ENCODE measurements at regions not wholly inside any gene's neighbourhood (a gene's known extent, or its start where the extent isn't known, plus 50 kb on each side); places are given as distances from the start of the nearest gene placed in this dataset.
"Not testable (repeated sequence)": the region's sequence is repeated elsewhere in the genome, so short reads cannot be mapped to it uniquely, and the experiment has no call there.

- DNase-seq = no peak
Measured at GRCh38 chr4:42824278-42824977, 68.1 kb upstream of the GRXCR1 start.

DNA sequence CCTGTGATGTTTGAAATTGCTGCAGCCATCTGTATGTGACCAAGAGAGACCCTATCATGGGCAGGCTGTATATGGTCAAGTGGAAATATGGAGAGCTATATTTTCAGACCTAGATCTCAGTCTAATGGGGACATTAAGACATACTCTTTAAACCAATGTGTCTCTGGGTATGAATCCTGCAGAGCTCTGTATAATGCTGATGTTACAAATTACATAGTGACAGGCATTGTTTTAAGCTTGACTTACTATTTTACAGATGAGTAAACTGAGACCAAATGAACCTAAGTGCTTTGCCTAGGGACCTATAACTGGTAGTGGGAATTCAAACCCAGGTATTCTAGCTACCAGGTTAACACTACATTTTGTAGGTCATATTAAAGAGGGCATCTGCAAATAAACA, 71.3 kb upstream of the GRXCR1 start:
- no peak for DNase-seq

DNA sequence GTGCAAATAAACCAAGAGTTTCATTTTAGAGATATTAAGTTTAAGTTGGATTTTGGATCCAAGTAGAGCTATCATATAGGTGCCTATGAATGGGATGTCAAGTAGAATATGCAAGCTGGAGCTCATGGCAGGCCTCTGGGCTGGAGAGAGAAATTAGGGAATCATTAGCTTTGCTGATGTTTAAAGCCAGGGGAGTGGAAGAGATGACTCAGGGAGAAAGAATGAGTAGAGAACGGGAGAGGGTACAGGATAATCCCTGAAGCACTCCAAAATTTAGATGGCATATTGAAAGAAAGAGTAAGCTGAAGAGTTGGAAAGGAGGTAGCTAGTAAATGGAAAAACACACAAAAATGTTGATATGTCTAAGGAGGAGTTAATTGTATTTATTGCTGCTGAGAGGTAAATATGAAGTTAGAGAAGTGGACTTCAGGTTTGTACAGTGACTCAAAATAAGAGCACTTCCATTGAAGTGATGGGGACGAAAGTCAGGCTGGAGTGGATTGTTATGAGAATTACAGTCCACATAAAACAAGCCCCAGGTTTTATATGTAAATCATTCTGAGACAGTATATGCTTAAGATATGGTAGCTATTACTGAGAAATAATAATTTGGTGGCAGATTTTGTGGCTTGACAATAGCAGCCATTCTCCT, 72.5 kb upstream of the GRXCR1 start:
- no peak for DNase-seq

DNA sequence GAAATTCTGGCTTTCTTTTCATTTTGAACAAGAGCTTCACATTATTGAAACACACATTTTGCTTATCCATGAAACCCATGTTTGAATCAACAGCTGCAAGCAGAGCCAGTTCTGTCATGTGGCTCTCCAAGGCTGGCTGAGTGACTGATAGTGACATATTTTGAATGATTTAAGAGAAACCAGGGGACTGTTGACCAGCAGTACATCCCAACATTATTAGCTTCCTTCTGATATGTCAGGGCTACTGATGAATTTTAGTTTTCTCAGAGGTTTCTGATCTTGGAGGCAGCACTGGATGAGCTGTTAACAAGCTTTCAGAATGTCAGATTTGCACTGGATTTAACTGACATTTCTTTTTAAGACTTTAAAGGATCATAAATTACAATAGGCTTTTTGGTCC, 74.6 kb upstream of the GRXCR1 start:
- DNase-seq = no peak

- no peak for DNase-seq
Measured at GRCh38 chr4:42816880-42817400, 75.6 kb upstream of the GRXCR1 start.

DNA sequence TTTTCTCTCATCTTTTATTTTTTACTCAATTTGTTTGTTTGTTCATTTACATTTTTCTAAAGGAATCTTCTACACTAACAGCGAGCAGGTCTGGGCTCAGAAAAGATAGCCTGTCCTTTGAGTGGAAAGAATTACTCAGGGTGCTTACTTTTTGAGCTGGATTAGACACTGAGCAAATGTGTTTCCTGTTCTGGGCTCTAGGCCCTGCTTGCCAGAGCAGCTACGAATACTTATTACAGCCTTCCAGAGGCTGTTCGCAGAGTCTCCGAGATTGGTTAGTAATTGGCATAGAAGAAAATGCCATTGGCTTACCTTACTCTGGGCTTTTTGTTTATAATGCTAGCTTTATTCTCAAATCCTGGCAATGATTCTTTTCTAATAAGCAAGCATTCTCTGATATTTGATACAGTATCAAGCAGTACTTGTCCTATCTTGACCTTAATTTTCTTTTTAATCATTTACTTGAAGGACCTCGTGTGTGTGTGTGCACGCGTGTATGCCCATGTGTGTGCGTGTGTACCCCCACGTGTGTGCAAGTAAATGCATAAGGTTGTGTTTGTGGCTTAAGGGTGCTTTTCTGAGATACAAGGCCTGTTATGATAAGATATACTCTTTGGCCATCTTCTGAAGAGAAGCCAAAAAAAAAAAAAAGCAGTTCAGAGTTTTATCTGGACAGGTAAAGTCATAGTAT, 76.2 kb upstream of the GRXCR1 start:
- DNase-seq = no peak

DNA sequence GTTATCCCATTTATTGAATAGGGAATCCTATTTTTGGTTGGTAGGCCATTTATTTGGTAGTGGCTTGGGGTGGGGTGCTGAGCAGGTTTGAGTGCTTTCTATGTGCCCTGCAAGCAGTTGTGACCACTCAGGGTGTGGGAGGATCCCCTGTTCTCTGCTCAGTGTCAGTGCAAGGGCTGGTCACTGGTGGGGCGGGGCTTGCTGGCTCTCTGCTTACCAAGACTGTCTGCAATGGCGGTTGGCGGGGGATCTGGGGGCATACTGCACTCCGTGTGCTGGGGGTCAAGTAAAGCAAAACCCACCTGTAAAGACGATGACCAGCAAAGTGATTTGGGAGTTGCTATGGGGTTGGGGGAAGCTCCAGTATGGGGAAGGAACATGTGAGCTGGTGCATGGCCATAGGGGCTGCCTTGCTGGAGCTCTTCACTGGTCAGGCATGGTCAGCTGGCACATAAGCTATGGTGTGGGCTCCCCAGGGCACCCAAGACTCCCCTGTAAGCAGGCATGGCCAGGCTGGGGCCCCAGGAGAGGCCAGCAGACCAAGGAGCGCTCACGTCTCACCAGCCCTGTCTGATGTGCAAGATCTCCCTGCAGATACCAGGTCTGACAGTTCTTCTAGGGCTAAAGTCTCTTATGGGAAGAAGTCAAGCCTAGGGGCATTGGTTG, 83.0 kb upstream of the GRXCR1 start:
- no peak for DNase-seq

- DNase-seq = no peak
Measured at GRCh38 chr4:42806303-42806835, 86.1 kb upstream of the GRXCR1 start.

DNA sequence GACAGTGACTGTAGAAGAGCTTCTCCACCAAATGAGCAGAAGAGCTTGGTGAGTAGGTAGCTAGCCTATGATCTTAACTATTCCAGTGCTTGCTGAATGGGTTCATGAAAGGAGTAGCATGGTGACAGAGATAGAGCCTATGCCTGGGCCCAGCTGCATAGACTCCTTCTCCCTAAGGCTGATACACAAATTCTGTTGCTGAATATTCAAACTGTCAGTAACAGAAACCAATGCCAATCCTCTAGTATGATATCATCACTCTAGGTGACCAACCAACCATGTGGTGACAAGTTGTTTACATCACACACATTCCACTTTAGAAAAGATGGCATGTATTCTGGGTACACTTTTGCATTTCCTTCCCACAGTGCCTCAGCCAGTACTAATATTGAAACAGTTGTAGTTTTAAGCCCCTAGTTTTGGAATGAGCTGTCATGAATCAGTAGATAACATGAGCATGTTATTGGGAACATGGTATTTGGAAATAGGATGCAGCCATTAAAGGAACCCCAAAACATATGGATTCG, 103.4 kb upstream of the GRXCR1 start:
- DNase-seq = no peak

DNA sequence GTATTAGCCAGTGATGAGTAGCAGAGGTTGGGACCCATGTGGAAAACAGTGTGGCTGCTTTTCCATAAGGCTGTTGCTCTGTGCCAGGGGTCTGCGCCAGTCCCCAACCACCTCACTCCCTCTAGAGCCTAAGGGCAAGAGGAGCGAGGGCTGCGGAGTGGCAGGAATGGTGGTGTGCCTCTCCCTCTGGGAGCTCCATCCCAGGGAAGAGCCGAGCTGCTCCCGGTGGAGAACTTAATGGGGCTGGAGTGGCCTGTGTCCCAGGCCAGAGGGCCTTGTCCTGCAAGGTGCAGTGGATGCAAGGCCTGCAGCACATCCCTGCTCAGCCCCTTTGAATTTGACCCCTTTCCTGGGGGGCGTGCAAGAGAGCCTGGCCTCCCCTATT, 105.4 kb upstream of the GRXCR1 start:
- DNase-seq = no peak

GRCh38 chr4:42786350-42787078, 106.0 kb upstream of the GRXCR1 start:
- DNase-seq = no peak

GRCh38 chr4:42785817-42786216, 106.7 kb upstream of the GRXCR1 start:
- DNase-seq = no peak

GRCh38 chr4:42781315-42781714, 111.2 kb upstream of the GRXCR1 start:
- no peak for DNase-seq

DNA sequence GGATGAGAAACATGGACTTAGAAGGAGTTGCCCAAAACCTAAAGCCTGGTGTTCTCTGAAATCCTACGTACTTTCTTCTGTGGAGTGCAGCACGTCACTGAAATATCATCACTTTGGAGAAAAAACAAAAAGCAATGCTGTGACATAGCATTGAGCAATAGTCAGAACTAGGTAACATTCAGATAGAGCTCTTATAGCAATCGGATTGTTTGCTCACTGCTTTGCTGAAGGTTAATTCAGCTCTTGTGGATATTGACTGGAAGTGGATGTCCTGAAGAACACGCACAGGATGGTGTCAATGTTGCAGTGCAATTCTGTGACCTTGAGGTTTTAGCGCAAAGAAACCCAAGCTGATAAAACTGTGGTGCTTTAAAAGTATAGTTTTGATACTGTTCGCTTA, 114.2 kb upstream of the GRXCR1 start:
- no peak for DNase-seq

DNA sequence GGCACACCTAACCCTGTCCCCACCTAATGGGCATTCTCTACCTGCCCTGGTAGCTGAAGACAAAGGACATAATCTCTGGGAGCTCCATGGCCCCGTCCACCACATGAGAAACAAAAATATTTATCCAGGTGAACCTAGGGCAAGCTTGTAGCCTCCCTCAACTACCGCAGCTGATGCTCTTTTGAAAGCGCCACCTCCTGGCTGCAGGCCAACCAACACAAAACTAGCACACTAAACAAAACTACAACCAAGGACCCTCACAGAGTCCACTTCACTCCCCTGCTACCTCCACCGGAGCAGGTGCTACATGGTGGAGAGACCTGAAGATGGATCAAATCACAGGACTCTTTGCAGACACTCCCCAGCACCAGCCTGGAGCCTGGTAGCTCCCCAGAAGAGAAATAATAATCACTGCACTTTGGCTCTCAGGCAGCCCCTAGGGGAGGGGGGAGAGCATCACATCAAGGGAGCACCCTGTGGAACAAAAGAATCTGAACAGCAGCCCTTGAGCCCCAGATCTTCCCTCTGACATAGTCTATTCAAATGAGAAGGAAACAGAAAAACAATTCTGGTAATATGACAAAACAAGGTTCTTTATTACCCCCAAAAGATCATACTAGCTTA, 111.3 kb upstream of the ATP8A1 start:
- no peak for DNase-seq

DNA sequence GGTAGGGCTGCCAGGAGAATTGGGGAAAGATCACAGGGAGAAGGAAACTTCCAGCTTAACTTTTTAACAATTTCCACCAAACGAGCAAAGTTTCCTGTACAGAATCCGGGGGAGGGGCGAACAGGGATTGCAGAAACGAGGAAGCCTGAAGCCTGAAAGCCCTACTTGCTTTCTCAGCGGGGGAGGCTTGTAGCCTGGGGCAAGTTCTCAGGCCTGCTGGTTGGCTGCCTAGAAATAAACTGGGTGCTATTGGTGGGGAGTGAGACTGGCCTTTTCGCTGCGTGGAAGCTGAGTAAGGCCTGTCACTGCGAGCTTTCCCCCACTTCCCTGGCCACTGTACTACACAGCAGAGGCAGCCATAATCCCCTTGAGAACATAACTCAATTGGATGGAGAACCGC, 110.8 kb upstream of the ATP8A1 start:
- no peak for DNase-seq

GRCh38 chr4:42761804-42762203, 104.9 kb upstream of the ATP8A1 start:
- no peak for DNase-seq

DNA sequence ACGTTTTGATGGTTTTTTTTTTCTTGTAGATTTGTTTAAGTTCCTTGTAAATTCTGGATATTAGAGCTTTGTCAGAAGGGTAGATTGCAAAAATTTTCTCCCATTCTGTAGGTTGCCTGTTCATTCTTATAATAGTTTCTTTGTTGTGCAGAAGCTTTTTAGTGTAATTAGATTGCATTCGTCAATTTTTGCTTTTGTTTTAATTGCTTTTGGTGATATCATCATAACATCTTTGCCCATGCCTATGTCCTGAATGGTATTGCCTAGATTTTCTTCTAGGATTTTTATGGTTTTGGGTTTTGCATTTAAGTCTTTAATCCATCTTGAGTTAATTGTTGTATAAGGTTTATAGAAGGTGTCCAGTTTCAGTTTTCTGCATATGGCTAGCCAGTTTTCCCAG, 98.1 kb upstream of the ATP8A1 start:
- DNase-seq = not testable (repeated sequence)

- DNase-seq = no peak
Measured at GRCh38 chr4:42751587-42751986, 94.7 kb upstream of the ATP8A1 start.

- no peak for DNase-seq
Measured at GRCh38 chr4:42750856-42751255, 94.0 kb upstream of the ATP8A1 start.

- peak; percentile 30 for DNase-seq
Measured at GRCh38 chr4:42750091-42750490, 93.2 kb upstream of the ATP8A1 start.

DNA sequence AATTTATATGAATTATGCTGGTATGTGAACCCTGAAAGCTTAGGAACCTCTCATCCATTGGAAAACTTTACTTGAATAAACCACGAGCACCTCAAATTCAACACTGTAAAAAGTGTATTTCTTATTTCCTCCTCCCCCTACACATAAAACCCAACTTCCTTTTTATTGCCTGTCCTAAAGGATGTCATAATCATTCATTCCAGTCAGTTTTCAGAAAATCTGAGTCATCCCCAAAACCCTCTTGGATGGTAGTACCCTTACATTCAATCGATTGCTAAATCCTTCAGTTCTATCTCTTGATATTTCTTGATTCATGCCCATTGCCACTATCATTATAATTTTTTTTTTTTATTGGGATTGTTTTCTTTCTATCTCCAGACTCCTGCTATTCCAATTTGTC, 91.1 kb upstream of the ATP8A1 start:
- DNase-seq = no peak
